Calu3 (cell line): ENCODE measurements at regions not wholly inside any gene's neighbourhood (a gene's known extent, or its start where the extent isn't known, plus 50 kb on each side); places are given as distances from the start of the nearest gene placed in this dataset.

Experiments
- BruUV-seq: library from RNA; stranded (reverse); fragments of 400-500 nt; replicated peaks from 2 replicates; lab custom pipeline; 2021; lab: Mats Ljungman, UMichigan
- CTCF ChIA-PET: fragments of 300-600 bp; sonication (Branson Sonifier 250); formaldehyde crosslinking; loops from one replicate; lab custom pipeline; 2022; ENCODE audit warnings: antibody characterized with exemption; lab: Charles Lee
- DNase-seq: peaks from one replicate; pipeline ENCODE4 v3.0.0; 2022
- H3K27ac Mint-ChIP-seq: one replicate; pipeline ENCODE4 v1.8.0; 2022; ENCODE audit warnings: mixed read lengths; ENCODE audit not compliant: unreplicated experiment
- H3K27me3 Mint-ChIP-seq: one replicate; pipeline ENCODE4 v1.8.0; 2022; ENCODE audit warnings: mixed read lengths; ENCODE audit not compliant: unreplicated experiment
- H3K36me3 Mint-ChIP-seq: one replicate; pipeline ENCODE4 v1.8.0; 2022; ENCODE audit warnings: mild to moderate bottlenecking, moderate library complexity, mixed read lengths; ENCODE audit not compliant: insufficient read depth, unreplicated experiment
- H3K4me1 Mint-ChIP-seq: one replicate; pipeline ENCODE4 v1.8.0; 2022; ENCODE audit warnings: mild to moderate bottlenecking, low read depth, mixed read lengths; ENCODE audit not compliant: unreplicated experiment
- H3K4me3 Mint-ChIP-seq: one replicate; pipeline ENCODE4 v1.8.0; 2022; ENCODE audit warnings: mild to moderate bottlenecking, low read depth, moderate library complexity, mixed read lengths; ENCODE audit not compliant: unreplicated experiment
- H3K9me3 Mint-ChIP-seq: one replicate; pipeline ENCODE4 v1.8.0; 2022; ENCODE audit warnings: low read depth, mixed read lengths; ENCODE audit not compliant: unreplicated experiment
- CTCF ChIP-seq: fragments of 200-600 bp; IDR thresholded peaks from one replicate; pipeline ENCODE4 v1.8.0; 2022; ENCODE audit warnings: antibody characterized with exemption; ENCODE audit not compliant: unreplicated experiment
- intact Hi-C: fragments of 100-400 bp; cut with micrococcal nuclease; formaldehyde crosslinking; loops from one replicate; pipeline ENCODE4 v1.10.0; 2022; ENCODE audit not compliant: unreplicated experiment

- TF ChIP-seq CTCF, result no peak
- Mint-ChIP-seq H3K4me1 (peaks cover 11% of the 10 kb centered on the region), H3K4me3 (no peak overlapping the region), H3K9me3 (no peaks in the 10 kb centered on the region), H3K27me3 (no peaks in the 10 kb centered on the region), H3K27ac (no peak overlapping the region), H3K36me3 (no peaks in the 10 kb centered on the region)
- intact Hi-C loops, result no loop called here
- BruUV-seq, result no TSS peak
- no peak for DNase-seq
- CTCF ChIA-PET, result no interaction called here
Observed at GRCh38 chr13:50224534-50224933, 209.3 kb downstream of the KCNRG start.

- H3K4me1 Mint-ChIP-seq, result peaks cover 17% of the 10 kb centered on the region
- CTCF ChIA-PET, result no interaction called here
- H3K36me3 Mint-ChIP-seq, result no peaks in the 10 kb centered on the region
- TF ChIP-seq CTCF, result no peak
- no peaks in the 10 kb centered on the region for H3K9me3 Mint-ChIP-seq
- no peak overlapping the region for H3K27ac Mint-ChIP-seq
- no peak for DNase-seq
- BruUV-seq, result no TSS peak
- no peaks in the 10 kb centered on the region for H3K27me3 Mint-ChIP-seq
- intact Hi-C loops, result no loop called here
- H3K4me3 Mint-ChIP-seq, result no peak overlapping the region
Observed at GRCh38 chr13:50225193-50226155, 210.2 kb downstream of the KCNRG start.

GRCh38 chr13:50226515-50227155 lies 211.4 kb downstream of the KCNRG start:
- Mint-ChIP-seq H3K4me3 (no peak overlapping the region), H3K4me1 (peaks cover 22% of the 10 kb centered on the region), H3K9me3 (no peaks in the 10 kb centered on the region), H3K27ac (no peak overlapping the region), H3K27me3 (no peaks in the 10 kb centered on the region), H3K36me3 (no peaks in the 10 kb centered on the region)
- no TSS peak for BruUV-seq
- intact Hi-C loops, result no loop called here
- TF ChIP-seq CTCF, result no peak
- DNase-seq, result no peak
- CTCF ChIA-PET, result no interaction called here

- Mint-ChIP-seq H3K4me3 (no peak overlapping the region), H3K27ac (no peak overlapping the region)
- TF ChIP-seq CTCF, result no peak
Observed at GRCh38 chr13:50227361-50227760, 212.1 kb downstream of the KCNRG start.

More at GRCh38 chr13:50227361-50227760, 212.1 kb downstream of the KCNRG start:
- intact Hi-C loops, result no loop called here
- Mint-ChIP-seq H3K27me3 (no peaks in the 10 kb centered on the region), H3K36me3 (no peaks in the 10 kb centered on the region), H3K9me3 (no peaks in the 10 kb centered on the region), H3K4me1 (peaks cover 19% of the 10 kb centered on the region)
- no peak for DNase-seq
- no TSS peak for BruUV-seq
- CTCF ChIA-PET, result no interaction called here
